ENCODE measurements at regions not wholly inside any gene's neighbourhood (a gene's known extent, or its start where the extent isn't known, plus 50 kb on each side); places are given as distances from the start of the nearest gene placed in this dataset.

- no peak for TF ChIP-seq CTCF (IDR thresholded peaks at IDR 0.05)
- no peak for TF ChIP-seq POLR2A (IDR thresholded peaks at IDR 0.05)
Measured at GRCh38 chr2:37873229-37873628, 51.9 kb upstream of the RMDN2 start.
